ENCODE measurements at regions not wholly inside any gene's neighbourhood (a gene's known extent, or its start where the extent isn't known, plus 50 kb on each side); places are given as distances from the start of the nearest gene placed in this dataset.
A peak's percentile ranks its signal among the peaks of the same experiment; 100 is the strongest.

GRCh38 chr16:58801838-58802237, 67.7 kb upstream of the GOT2 start:
- H3K4me2 ChIP-seq (ENCODE audit: low read depth, low read length) = no peak overlapping the region
- H3K79me2 ChIP-seq (ENCODE audit: insufficient read depth, low read length) = no peaks in the 10 kb centered on the region
- no peak overlapping the region for H3K9ac ChIP-seq (ENCODE audit: insufficient read depth, low read depth, low read length)
- H4K20me1 ChIP-seq (ENCODE audit: insufficient read depth, low read length) = no peaks in the 10 kb centered on the region
- no peaks in the 10 kb centered on the region for H3K9me3 ChIP-seq (ENCODE audit: low read length)
- 2% methylated on average over 1 of the region's 1 CpG for WGBS (ENCODE audit: low lambda C conversion rate)
- TF ChIP-seq ZNF317 (CRISPR knock-in tag; IDR thresholded peaks at IDR 0.05) = peak; percentile 93
- TF ChIP-seq, protein P1, sequence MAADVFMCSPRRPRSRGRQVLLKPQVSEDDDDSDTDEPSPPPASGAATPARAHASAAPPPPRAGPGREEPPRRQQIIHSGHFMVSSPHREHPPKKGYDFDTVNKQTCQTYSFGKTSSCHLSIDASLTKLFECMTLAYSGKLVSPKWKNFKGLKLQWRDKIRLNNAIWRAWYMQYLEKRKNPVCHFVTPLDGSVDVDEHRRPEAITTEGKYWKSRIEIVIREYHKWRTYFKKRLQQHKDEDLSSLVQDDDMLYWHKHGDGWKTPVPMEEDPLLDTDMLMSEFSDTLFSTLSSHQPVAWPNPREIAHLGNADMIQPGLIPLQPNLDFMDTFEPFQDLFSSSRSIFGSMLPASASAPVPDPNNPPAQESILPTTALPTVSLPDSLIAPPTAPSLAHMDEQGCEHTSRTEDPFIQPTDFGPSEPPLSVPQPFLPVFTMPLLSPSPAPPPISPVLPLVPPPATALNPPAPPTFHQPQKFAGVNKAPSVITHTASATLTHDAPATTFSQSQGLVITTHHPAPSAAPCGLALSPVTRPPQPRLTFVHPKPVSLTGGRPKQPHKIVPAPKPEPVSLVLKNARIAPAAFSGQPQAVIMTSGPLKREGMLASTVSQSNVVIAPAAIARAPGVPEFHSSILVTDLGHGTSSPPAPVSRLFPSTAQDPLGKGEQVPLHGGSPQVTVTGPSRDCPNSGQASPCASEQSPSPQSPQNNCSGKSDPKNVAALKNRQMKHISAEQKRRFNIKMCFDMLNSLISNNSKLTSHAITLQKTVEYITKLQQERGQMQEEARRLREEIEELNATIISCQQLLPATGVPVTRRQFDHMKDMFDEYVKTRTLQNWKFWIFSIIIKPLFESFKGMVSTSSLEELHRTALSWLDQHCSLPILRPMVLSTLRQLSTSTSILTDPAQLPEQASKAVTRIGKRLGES (CRISPR knock-in tag; IDR thresholded peaks at IDR 0.05; ENCODE audit: borderline replicate concordance) = no peak
- in situ Hi-C loops (cut with HindIII; ENCODE audit: extremely low pct_ligation_motif_present, low pct_unique_long_range_greater_than_20kb) (no loop called here), intact Hi-C loops (cut with micrococcal nuclease; ENCODE audit: unreplicated experiment) (no loop called here)
- CTCF ChIA-PET (ENCODE audit: low intra/inter-chr PET ratio, low total read pairs) = no interaction called here
- H2AFZ ChIP-seq (ENCODE audit: low read length) = no peak overlapping the region
- BruUV-seq (replicated peaks) = no TSS peak
- no peak overlapping the region for H3K4me3 ChIP-seq (replicated peaks in 1 of 3; ENCODE audit: insufficient read depth in 1 of 3, low read depth in 2 of 3, low read length in 3 of 3)
- POLR2A ChIA-PET = no interaction called here
- H3K36me3 ChIP-seq (replicated peaks in 1 of 2; ENCODE audit: control insufficient read depth in 1 of 2, insufficient read depth in 2 of 2, low read length in 2 of 2) = no peaks in the 10 kb centered on the region
- no peaks in the 10 kb centered on the region for H3K4me1 ChIP-seq (ENCODE audit: insufficient read depth, low read length)
- ATAC-seq = no peak
- DNase-seq (ENCODE audit: low spot score) = no peak
- H3K27me3 ChIP-seq (ENCODE audit: control insufficient read depth in 1 of 2, insufficient read depth in 2 of 2, low read length in 2 of 2) = no peaks in the 10 kb centered on the region; a peak in 2 of 5 replicates
- FAIRE-seq = no peak
- H3K27ac ChIP-seq (ENCODE audit: extremely low read length, insufficient read depth, low read length) = no peak overlapping the region

DNA sequence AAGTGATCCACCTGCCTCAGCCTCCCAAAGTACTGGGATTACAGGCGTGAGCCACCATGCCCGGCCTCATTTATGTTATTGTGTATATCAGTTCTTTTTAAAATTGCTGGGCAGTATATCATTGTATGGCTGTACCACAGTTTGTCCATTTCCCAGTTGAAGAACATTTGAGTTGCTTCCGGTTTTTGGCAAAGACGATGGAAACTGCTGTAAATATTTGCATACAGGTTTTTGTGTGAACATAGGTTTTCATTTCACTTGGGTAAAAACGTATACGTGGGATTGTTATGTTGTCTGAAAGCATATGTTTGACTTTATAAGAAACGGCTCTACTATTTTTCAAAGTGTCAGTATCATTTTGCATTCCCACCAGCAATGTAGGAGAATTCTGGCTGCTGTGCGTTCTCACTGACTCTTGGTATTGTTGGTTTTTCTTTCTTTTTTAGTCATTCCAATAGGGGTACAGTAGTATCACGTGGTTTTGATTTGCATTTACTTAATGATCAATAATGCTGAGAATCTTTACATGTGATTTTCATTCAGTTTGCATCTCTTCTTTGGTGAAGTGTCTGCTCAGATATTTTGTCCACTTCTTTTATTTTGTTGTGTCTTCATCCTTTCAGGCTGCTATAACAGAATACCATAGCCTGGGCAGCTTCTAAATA, 63.2 kb upstream of the GOT2 start:
- H2AFZ ChIP-seq (ENCODE audit: low read length) = no peak overlapping the region
- H3K27me3 ChIP-seq (ENCODE audit: control insufficient read depth in 1 of 2, insufficient read depth in 2 of 2, low read length in 2 of 2) = peaks cover 0 to 3% of the 10 kb centered on the region in 2 experiments; a peak in 1 of 5 replicates
- H3K79me2 ChIP-seq (ENCODE audit: insufficient read depth, low read length) = no peaks in the 10 kb centered on the region
- in situ Hi-C loops (cut with HindIII; ENCODE audit: extremely low pct_ligation_motif_present, low pct_unique_long_range_greater_than_20kb) (no loop called here), intact Hi-C loops (cut with micrococcal nuclease; ENCODE audit: unreplicated experiment) (no loop called here)
- 12% methylated on average over 9 of the region's 9 CpGs for WGBS (ENCODE audit: low lambda C conversion rate)
- H3K4me2 ChIP-seq (ENCODE audit: low read depth, low read length) = no peak overlapping the region
- DNase-seq (ENCODE audit: low spot score) (no peak), FAIRE-seq (no peak), ATAC-seq (no peak)
- no TSS peak for BruUV-seq (replicated peaks)
- H3K36me3 ChIP-seq (replicated peaks in 1 of 2; ENCODE audit: control insufficient read depth in 1 of 2, insufficient read depth in 2 of 2, low read length in 2 of 2) = no peaks in the 10 kb centered on the region
- no peaks in the 10 kb centered on the region for H4K20me1 ChIP-seq (ENCODE audit: insufficient read depth, low read length)
- no peak overlapping the region for H3K27ac ChIP-seq (ENCODE audit: extremely low read length, insufficient read depth, low read length)
- H3K9me3 ChIP-seq (ENCODE audit: low read length) = no peaks in the 10 kb centered on the region
- H3K4me3 ChIP-seq (replicated peaks in 1 of 3; ENCODE audit: insufficient read depth in 1 of 3, low read depth in 2 of 3, low read length in 3 of 3) = no peak overlapping the region
- CTCF ChIA-PET (ENCODE audit: low intra/inter-chr PET ratio, low total read pairs) = no interaction called here
- H3K4me1 ChIP-seq (ENCODE audit: insufficient read depth, low read length) = no peaks in the 10 kb centered on the region
- POLR2A ChIA-PET = no interaction called here
- H3K9ac ChIP-seq (ENCODE audit: insufficient read depth, low read depth, low read length) = no peak overlapping the region
- TF ChIP-seq RAD51 (IDR thresholded peaks at IDR 0.05; ENCODE audit: borderline replicate concordance) = peak; percentile 29; the same call in 1 of the 2 replicates
- TF ChIP-seq, protein P2, sequence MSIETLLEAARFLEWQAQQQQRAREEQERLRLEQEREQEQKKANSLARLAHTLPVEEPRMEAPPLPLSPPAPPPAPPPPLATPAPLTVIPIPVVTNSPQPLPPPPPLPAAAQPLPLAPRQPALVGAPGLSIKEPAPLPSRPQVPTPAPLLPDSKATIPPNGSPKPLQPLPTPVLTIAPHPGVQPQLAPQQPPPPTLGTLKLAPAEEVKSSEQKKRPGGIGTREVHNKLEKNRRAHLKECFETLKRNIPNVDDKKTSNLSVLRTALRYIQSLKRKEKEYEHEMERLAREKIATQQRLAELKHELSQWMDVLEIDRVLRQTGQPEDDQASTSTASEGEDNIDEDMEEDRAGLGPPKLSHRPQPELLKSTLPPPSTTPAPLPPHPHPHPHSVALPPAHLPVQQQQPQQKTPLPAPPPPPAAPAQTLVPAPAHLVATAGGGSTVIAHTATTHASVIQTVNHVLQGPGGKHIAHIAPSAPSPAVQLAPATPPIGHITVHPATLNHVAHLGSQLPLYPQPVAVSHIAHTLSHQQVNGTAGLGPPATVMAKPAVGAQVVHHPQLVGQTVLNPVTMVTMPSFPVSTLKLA (IDR thresholded peaks at IDR 0.05) = peak; percentile 78
- TF ChIP-seq ZNF30 (CRISPR knock-in tag; IDR thresholded peaks at IDR 0.05) = no peak

All from HepG2 (cell line).